Esophagus muscularis mucosa (tissue), 3 donors: ENCODE measurements at regions not wholly inside any gene's neighbourhood (a gene's known extent, or its start where the extent isn't known, plus 50 kb on each side); places are given as distances from the start of the nearest gene placed in this dataset.

Experiments
- CTCF ChIP-seq, 3 experiments: fragments of 200-600 bp in 2 of 3; fragments of 450-650 bp in 1 of 3; sonication (generic) in 2 of 3; IDR thresholded peaks; one replicate each; pipeline ENCODE4 v1.5.1; 2017 to 2019; ENCODE audit warnings: antibody characterized with exemption in 3 of 3, mild to moderate bottlenecking in 2 of 3, moderate library complexity in 1 of 3
- POLR2A ChIP-seq: fragments of 450-650 bp; IDR thresholded peaks from one replicate; pipeline ENCODE4 v1.6.1; 2017; ENCODE audit warnings: antibody characterized with exemption, moderate library complexity, mild to moderate bottlenecking, low read depth
- POLR2AphosphoS5 ChIP-seq, 2 donors: sonication (generic); formaldehyde crosslinking; IDR thresholded peaks; one replicate each; pipeline ENCODE4 v1.6.1; 2017; ENCODE audit warnings: antibody characterized with exemption in 2 of 2

GRCh38 chr3:18579661-18580060, 154.5 kb upstream of the SATB1 start:
- no peak for TF ChIP-seq POLR2A
- TF ChIP-seq CTCF (IDR thresholded peaks at IDR 0.05) = no peak
- no peak for TF ChIP-seq POLR2AphosphoS5 (IDR thresholded peaks at IDR 0.05)
